H9 (cell line): ENCODE measurements at regions not wholly inside any gene's neighbourhood (a gene's known extent, or its start where the extent isn't known, plus 50 kb on each side); places are given as distances from the start of the nearest gene placed in this dataset.

ENCODE experiments used
- DNase-seq: peaks from one replicate; pipeline ENCODE4 v3.0.0-alpha.2; 2017
- H2AFZ ChIP-seq: one replicate; pipeline ENCODE4 v1.6.1; 2013; ENCODE audit warnings: mild to moderate bottlenecking, low read length, control low read depth, moderate library complexity
- H2AK5ac ChIP-seq: 2 replicates; pipeline ENCODE4 v1.6.1; 2013; ENCODE audit warnings: low read length, control low read depth, mixed read lengths; ENCODE audit not compliant: insufficient read length
- H2BK120ac ChIP-seq: one replicate; pipeline ENCODE4 v1.6.1; 2013; ENCODE audit warnings: low read depth, mild to moderate bottlenecking, low read length, control low read depth, inconsistent platforms; ENCODE audit not compliant: poor library complexity, severe bottlenecking
- H2BK12ac ChIP-seq: 2 replicates; pipeline ENCODE4 v1.6.1; 2013; ENCODE audit warnings: low read length, control low read depth, mixed read lengths, low read depth; ENCODE audit not compliant: insufficient read length
- H2BK15ac ChIP-seq: 2 replicates; pipeline ENCODE4 v1.6.1; 2013; ENCODE audit warnings: low read depth, low read length, control low read depth
- H2BK20ac ChIP-seq: one replicate; pipeline ENCODE4 v1.6.1; 2013; ENCODE audit warnings: low read depth, mild to moderate bottlenecking, low read length, control low read depth, inconsistent platforms; ENCODE audit not compliant: poor library complexity, severe bottlenecking
- H2BK5ac ChIP-seq: 2 replicates; pipeline ENCODE4 v1.6.1; 2013; ENCODE audit warnings: low read length, control low read depth, mixed read lengths; ENCODE audit not compliant: insufficient read length
- H3K14ac ChIP-seq: 2 replicates; pipeline ENCODE4 v1.6.1; 2013; ENCODE audit warnings: low read length, control low read depth; ENCODE audit not compliant: insufficient read depth
- H3K18ac ChIP-seq: 2 replicates; pipeline ENCODE4 v1.6.1; 2013; ENCODE audit warnings: low read depth, mild to moderate bottlenecking, mixed read lengths, low read length, control low read depth; ENCODE audit not compliant: insufficient read length
- H3K23ac ChIP-seq: 2 replicates; pipeline ENCODE4 v1.6.1; 2013; ENCODE audit warnings: low read length, control low read depth, mixed read lengths, low read depth; ENCODE audit not compliant: insufficient read length
- H3K23me2 ChIP-seq: 2 replicates; pipeline ENCODE4 v1.6.1; 2013; ENCODE audit warnings: low read depth, mild to moderate bottlenecking, mixed read lengths, low read length, control low read depth; ENCODE audit not compliant: insufficient read length, poor library complexity, severe bottlenecking
- H3K27ac ChIP-seq: 2 replicates; pipeline ENCODE4 v1.5.1; 2013; ENCODE audit warnings: low read length, control low read depth, mixed read lengths, low read depth; ENCODE audit not compliant: insufficient read length
- H3K27me3 ChIP-seq: 2 replicates; pipeline ENCODE4 v1.6.1; 2013; ENCODE audit warnings: low read length, control low read depth, inconsistent platforms; ENCODE audit not compliant: insufficient read depth
- H3K4ac ChIP-seq: 2 replicates; pipeline ENCODE4 v1.6.1; 2013; ENCODE audit warnings: low read depth, mild to moderate bottlenecking, control low read depth, inconsistent platforms, low read length, moderate library complexity
- H3K4me1 ChIP-seq: 2 replicates; pipeline ENCODE4 v1.6.1; 2013; ENCODE audit warnings: low read length, control low read depth, inconsistent platforms; ENCODE audit not compliant: insufficient read depth
- H3K4me2 ChIP-seq: 2 replicates; pipeline ENCODE4 v1.6.1; 2013; ENCODE audit warnings: low read length, control low read depth, mixed read lengths; ENCODE audit not compliant: insufficient read length, insufficient read depth
- H3K56ac ChIP-seq: 2 replicates; pipeline ENCODE4 v1.6.1; 2013; ENCODE audit warnings: low read depth, mild to moderate bottlenecking, mixed read lengths, low read length, control low read depth; ENCODE audit not compliant: insufficient read length
- H3K79me1 ChIP-seq: 2 replicates; pipeline ENCODE4 v1.6.1; 2013; ENCODE audit warnings: low read depth, mild to moderate bottlenecking, moderate library complexity, low read length, control low read depth, inconsistent platforms; ENCODE audit not compliant: insufficient read depth, poor library complexity, severe bottlenecking
- H3K79me2 ChIP-seq: 2 replicates; pipeline ENCODE4 v1.6.1; 2013; ENCODE audit warnings: low read length, control low read depth, inconsistent platforms; ENCODE audit not compliant: insufficient read depth
- H3K9ac ChIP-seq: 2 replicates; pipeline ENCODE4 v1.6.1; 2013; ENCODE audit warnings: low read length, control low read depth, mixed read lengths; ENCODE audit not compliant: insufficient read length; ENCODE audit errors: extremely low read depth
- H3K9me3 ChIP-seq: one replicate; pipeline ENCODE4 v1.6.1; 2013; ENCODE audit warnings: low read depth, low read length, inconsistent platforms; ENCODE audit not compliant: control insufficient read depth
- H3T11ph ChIP-seq: one replicate; pipeline ENCODE4 v1.6.1; 2013; ENCODE audit warnings: mild to moderate bottlenecking, low read length, control low read depth, inconsistent platforms
- H4K20me1 ChIP-seq: one replicate; pipeline ENCODE4 v1.6.1; 2013; ENCODE audit not compliant: control insufficient read depth, insufficient read length, insufficient read depth
- H4K5ac ChIP-seq: 2 replicates; pipeline ENCODE4 v1.6.1; 2013; ENCODE audit warnings: low read depth, mild to moderate bottlenecking, mixed read lengths, low read length, control low read depth; ENCODE audit not compliant: insufficient read length
- H4K8ac ChIP-seq: replicated peaks from 2 replicates; pipeline ENCODE4 v1.6.1; 2013; ENCODE audit warnings: low read length, control low read depth, mixed read lengths, low read depth; ENCODE audit not compliant: insufficient read length
- H4K91ac ChIP-seq: 2 replicates; pipeline ENCODE4 v1.6.1; 2013; ENCODE audit warnings: low read depth, mild to moderate bottlenecking, moderate library complexity, mixed read lengths, low read length, control low read depth; ENCODE audit not compliant: insufficient read length
- H3K27ac Mint-ChIP-seq, 3 experiments: 2 replicates in 2 of 3; 3 replicates in 1 of 3; pipeline ENCODE4 v1.8.0; 2020 to 2021; ENCODE audit warnings: mixed read lengths in 3 of 3, mild to moderate bottlenecking in 1 of 3, moderate library complexity in 1 of 3
- H3K27me3 Mint-ChIP-seq: 2 replicates; pipeline ENCODE4 v1.8.0; 2021; ENCODE audit warnings: low read depth, mild to moderate bottlenecking, moderate library complexity, mixed read lengths
- H3K36me3 Mint-ChIP-seq, 3 experiments: 2 replicates in 2 of 3; 3 replicates in 1 of 3; pipeline ENCODE4 v1.8.0; 2020 to 2021; ENCODE audit warnings: low read depth in 3 of 3, mixed read lengths in 3 of 3; ENCODE audit not compliant: insufficient read depth in 1 of 3
- H3K4me1 Mint-ChIP-seq, 2 experiments: 2 replicates each; pipeline ENCODE4 v1.8.0; 2020; ENCODE audit warnings: mixed read lengths in 2 of 2
- H3K4me3 Mint-ChIP-seq, 2 experiments: 2 replicates in 1 of 2; 3 replicates in 1 of 2; pipeline ENCODE4 v1.8.0; 2020 to 2021; ENCODE audit warnings: mild to moderate bottlenecking in 2 of 2, mixed read lengths in 2 of 2, moderate library complexity in 1 of 2
- H3K9me3 Mint-ChIP-seq, 2 experiments: 2 replicates in 1 of 2; 3 replicates in 1 of 2; pipeline ENCODE4 v1.8.0; 2020; ENCODE audit warnings: mild to moderate bottlenecking in 2 of 2, mixed read lengths in 2 of 2, moderate library complexity in 1 of 2
- WGBS: extraction: QIAGEN DNeasy Blood & Tissue Kit; methylation state at CpG from one replicate; pipeline ENCODE4 v1.1.7; 2013; ENCODE audit warnings: missing lambda C conversion rate, low lambda C conversion rate, mixed read lengths; ENCODE audit not compliant: insufficient read length; ENCODE audit errors: extremely low coverage; 5-methylcytosine and 5-hydroxymethylcytosine counted together
- TF ChIP-seq, protein P1 (sequence below): fragments of 200-600 bp; sonication (generic); conservative IDR thresholded peaks from 3 replicates; pipeline ENCODE4 v1.8.0; 2021; ENCODE audit warnings: antibody characterized with exemption, mild to moderate bottlenecking

DNA sequence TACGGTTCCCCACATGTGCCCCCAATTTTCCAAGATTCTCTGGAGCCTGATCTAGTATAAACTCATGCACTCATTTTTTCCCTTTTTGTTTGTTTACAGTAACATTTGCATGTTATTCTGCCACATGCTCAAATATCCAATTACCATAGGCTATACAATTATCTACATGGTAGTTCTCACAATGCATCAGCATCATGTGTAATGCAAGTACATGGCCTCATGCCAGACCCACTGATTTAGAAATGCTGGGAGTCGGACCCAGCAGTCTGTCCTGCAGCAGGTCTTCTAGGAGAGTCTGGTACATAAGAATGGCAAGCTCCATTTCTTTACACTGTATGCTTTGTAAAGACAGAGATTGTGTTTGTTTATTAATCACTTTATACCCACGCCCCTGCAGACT lies 107.7 kb downstream of the CBLN2 start:
- H3K79me2 ChIP-seq: no peaks in the 10 kb centered on the region
- H3K14ac ChIP-seq: no peak overlapping the region
- H2BK12ac ChIP-seq: no peak overlapping the region
- no peak overlapping the region for H3K9ac ChIP-seq
- H4K91ac ChIP-seq: no peak overlapping the region
- Mint-ChIP-seq H3K9me3 (no peaks in the 10 kb centered on the region), H3K27me3 (peaks cover 96% of the 10 kb centered on the region), H3K27ac (no peak overlapping the region), H3K4me1 (no peaks in the 10 kb centered on the region), H3K4me3 (no peak overlapping the region), H3K36me3 (no peaks in the 10 kb centered on the region)
- peaks cover 11% of the 10 kb centered on the region; the same call in 1 of the 2 replicates for H3K27me3 ChIP-seq
- H2AK5ac ChIP-seq: no peak overlapping the region
- no peak overlapping the region for H3K27ac ChIP-seq
- no peaks in the 10 kb centered on the region for H3K4me1 ChIP-seq
- H3K23me2 ChIP-seq: no peaks in the 10 kb centered on the region
- H2BK20ac ChIP-seq: no peak overlapping the region
- H4K5ac ChIP-seq: no peak overlapping the region
- no peak overlapping the region for H3K18ac ChIP-seq
- H3K56ac ChIP-seq: no peak overlapping the region
- H3T11ph ChIP-seq: no peak overlapping the region
- TF ChIP-seq, protein P1, sequence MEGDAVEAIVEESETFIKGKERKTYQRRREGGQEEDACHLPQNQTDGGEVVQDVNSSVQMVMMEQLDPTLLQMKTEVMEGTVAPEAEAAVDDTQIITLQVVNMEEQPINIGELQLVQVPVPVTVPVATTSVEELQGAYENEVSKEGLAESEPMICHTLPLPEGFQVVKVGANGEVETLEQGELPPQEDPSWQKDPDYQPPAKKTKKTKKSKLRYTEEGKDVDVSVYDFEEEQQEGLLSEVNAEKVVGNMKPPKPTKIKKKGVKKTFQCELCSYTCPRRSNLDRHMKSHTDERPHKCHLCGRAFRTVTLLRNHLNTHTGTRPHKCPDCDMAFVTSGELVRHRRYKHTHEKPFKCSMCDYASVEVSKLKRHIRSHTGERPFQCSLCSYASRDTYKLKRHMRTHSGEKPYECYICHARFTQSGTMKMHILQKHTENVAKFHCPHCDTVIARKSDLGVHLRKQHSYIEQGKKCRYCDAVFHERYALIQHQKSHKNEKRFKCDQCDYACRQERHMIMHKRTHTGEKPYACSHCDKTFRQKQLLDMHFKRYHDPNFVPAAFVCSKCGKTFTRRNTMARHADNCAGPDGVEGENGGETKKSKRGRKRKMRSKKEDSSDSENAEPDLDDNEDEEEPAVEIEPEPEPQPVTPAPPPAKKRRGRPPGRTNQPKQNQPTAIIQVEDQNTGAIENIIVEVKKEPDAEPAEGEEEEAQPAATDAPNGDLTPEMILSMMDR: no peak
- H2BK15ac ChIP-seq: no peak overlapping the region
- DNase-seq: no peak
- no peak overlapping the region for H4K8ac ChIP-seq
- H2BK120ac ChIP-seq: no peak overlapping the region
- no CpG with 5 or more reads among the region's 3 CpGs for WGBS
- H3K23ac ChIP-seq: no peak overlapping the region
- H3K9me3 ChIP-seq: no peaks in the 10 kb centered on the region
- H2BK5ac ChIP-seq: no peak overlapping the region
- no peak overlapping the region for H3K4me2 ChIP-seq
- no peak overlapping the region for H3K4ac ChIP-seq
- no peaks in the 10 kb centered on the region for H3K79me1 ChIP-seq
- no peaks in the 10 kb centered on the region for H4K20me1 ChIP-seq
- no peak overlapping the region for H2AFZ ChIP-seq
